CD4-positive, alpha-beta T cell (primary cell): ENCODE measurements at regions not wholly inside any gene's neighbourhood (a gene's known extent, or its start where the extent isn't known, plus 50 kb on each side); places are given as distances from the start of the nearest gene placed in this dataset.

Experiments used
- ATAC-seq: fragments of 200-7000 bp; cut with Tn5 transposase; one replicate; pipeline ENCODE4 v1.10.0; 2022; ENCODE audit warnings: mild to moderate bottlenecking; ENCODE audit not compliant: poor library complexity
- CTCF ChIA-PET: fragments of 350-600 bp; sonication (Branson Sonifier 250); formaldehyde crosslinking; loops from one replicate; lab custom pipeline; 2021; ENCODE audit warnings: antibody characterized with exemption, inconsistent platforms; lab: Charles Lee
- POLR2A ChIA-PET: fragments of 350-600 bp; sonication (Branson Sonifier 250); formaldehyde crosslinking; loops from one replicate; lab custom pipeline; 2021; ENCODE audit warnings: antibody characterized with exemption, inconsistent platforms; lab: Charles Lee
- DNase-seq, 14 experiments: peaks; one replicate each; pipeline ENCODE4 v3.0.0-alpha.2; 2013 to 2020; ENCODE audit warnings: mixed read lengths in 2 of 14
- H3K27ac ChIP-seq, 2 donors: one replicate each; pipeline versions ENCODE4 v1.5.1 to v1.7.0; 2013; ENCODE audit warnings: low read length in 2 of 2, low read depth in 1 of 2, mild to moderate bottlenecking in 1 of 2
- H3K27me3 ChIP-seq, 2 experiments: 1 replicate in 1 of 2; 2 replicates in 1 of 2; pipeline versions ENCODE4 v1.6.1 to v1.7.0; 2013; ENCODE audit warnings: low read length in 2 of 2, control low read depth in 1 of 2, mild to moderate bottlenecking in 1 of 2, moderate library complexity in 1 of 2; ENCODE audit not compliant: insufficient read depth in 2 of 2, control insufficient read depth in 1 of 2
- H3K36me3 ChIP-seq: one replicate; pipeline ENCODE4 v1.6.1; 2013; ENCODE audit warnings: low read length, control low read depth; ENCODE audit not compliant: insufficient read depth
- H3K4me1 ChIP-seq: one replicate; pipeline ENCODE4 v1.6.1; 2013; ENCODE audit warnings: low read length, control low read depth; ENCODE audit not compliant: insufficient read depth
- H3K4me3 ChIP-seq: one replicate; pipeline ENCODE4 v1.5.1; 2013; ENCODE audit warnings: mild to moderate bottlenecking, low read length, moderate library complexity
- H3K9me3 ChIP-seq, 2 experiments: 1 replicate in 1 of 2; 2 replicates in 1 of 2; pipeline versions ENCODE4 v1.6.1 to v1.7.0; 2013; ENCODE audit warnings: low read length in 2 of 2, mild to moderate bottlenecking in 2 of 2, control low read depth in 1 of 2, moderate library complexity in 1 of 2; ENCODE audit not compliant: control insufficient read depth in 1 of 2, insufficient read depth in 1 of 2
- H3K27ac Mint-ChIP-seq: one replicate; pipeline ENCODE4 v1.8.0; 2020; ENCODE audit warnings: mixed read lengths
- H3K27me3 Mint-ChIP-seq: one replicate; pipeline ENCODE4 v1.8.0; 2021; ENCODE audit warnings: mixed read lengths
- H3K36me3 Mint-ChIP-seq: one replicate; pipeline ENCODE4 v1.8.0; 2021; ENCODE audit warnings: low read depth, mixed read lengths
- H3K4me1 Mint-ChIP-seq: one replicate; pipeline ENCODE4 v1.8.0; 2021; ENCODE audit warnings: low read depth, mixed read lengths
- H3K4me3 Mint-ChIP-seq: one replicate; pipeline ENCODE4 v1.8.0; 2020; ENCODE audit warnings: mild to moderate bottlenecking, mixed read lengths
- H3K9me3 Mint-ChIP-seq: one replicate; pipeline ENCODE4 v1.8.0; 2020; ENCODE audit warnings: mixed read lengths
- CTCF ChIP-seq: fragments of 200-600 bp; IDR thresholded peaks from one replicate; pipeline ENCODE4 v1.8.0; 2022; ENCODE audit warnings: antibody characterized with exemption, mild to moderate bottlenecking
- intact Hi-C, 2 experiments: fragments of 100-400 bp; cut with DNase I in 1 of 2; cut with micrococcal nuclease in 1 of 2; formaldehyde crosslinking; loops; one replicate each; pipeline versions ENCODE4 v1.15.1 to v1.9.0; 2023 to 2025; cut with DNase I, micrococcal nuclease

GRCh38 chr7:28260969-28261368 is 80.4 kb upstream of the JAZF1 start:
- H3K4me3 ChIP-seq = no peak overlapping the region
- no peaks in the 10 kb centered on the region for H3K36me3 ChIP-seq
- Mint-ChIP-seq H3K4me3 (no peak overlapping the region), H3K4me1 (no peaks in the 10 kb centered on the region), H3K36me3 (no peaks in the 10 kb centered on the region), H3K27ac (no peak overlapping the region), H3K9me3 (peaks cover 2% of the 10 kb centered on the region), H3K27me3 (peaks cover 27% of the 10 kb centered on the region)
- ATAC-seq = no peak
- H3K27ac ChIP-seq = no peak overlapping the region
- no peak for TF ChIP-seq CTCF
- peaks cover 4% of the 10 kb centered on the region in 2 experiments for H3K27me3 ChIP-seq
- DNase-seq = no peak
- intact Hi-C loops = no loop called here
- CTCF ChIA-PET = interaction anchor here (0.8 kb wide), 1 partner anchor 37 kb away, joined by 5 read pairs; no protein-coding TSS in a partner anchor
- H3K9me3 ChIP-seq = no peaks in the 10 kb centered on the region
- no peaks in the 10 kb centered on the region for H3K4me1 ChIP-seq
- POLR2A ChIA-PET = no interaction called here

DNA sequence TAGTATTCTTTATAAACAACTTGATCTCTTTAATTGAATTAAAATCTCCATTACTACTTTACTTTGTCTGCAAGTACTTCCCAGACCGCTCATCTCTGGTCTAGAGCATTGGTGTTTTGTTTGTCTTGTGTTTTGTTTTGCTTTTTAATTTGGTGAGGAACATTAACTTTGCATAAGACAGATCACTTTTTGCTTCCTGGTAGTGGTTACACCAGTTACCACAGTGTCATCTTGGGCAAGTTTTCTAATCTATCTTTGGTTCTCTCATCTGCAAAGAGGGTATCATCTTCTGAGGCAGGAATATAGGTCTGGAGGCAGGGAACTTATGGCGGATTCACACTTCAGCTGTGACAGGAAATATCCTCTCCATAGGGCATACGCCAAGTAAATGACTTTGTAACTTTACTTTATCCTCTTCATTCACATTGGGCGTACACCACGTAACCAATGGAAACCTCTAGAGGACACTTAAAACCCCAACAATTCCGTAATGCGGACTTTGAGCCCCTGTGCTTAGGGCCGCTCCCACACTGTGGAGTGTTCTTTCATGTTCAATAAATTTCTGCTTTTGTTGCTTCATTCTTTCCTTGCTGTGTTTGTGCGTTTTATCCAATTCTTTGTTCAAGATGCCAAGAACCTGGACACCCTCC is 83.2 kb upstream of the JAZF1 start:
- H3K27me3 Mint-ChIP-seq = peaks cover 15% of the 10 kb centered on the region
- Histone ChIP-seq H3K27ac (no peak overlapping the region), H3K4me1 (no peaks in the 10 kb centered on the region), H3K9me3 (no peaks in the 10 kb centered on the region), H3K4me3 (no peak overlapping the region), H3K36me3 (no peaks in the 10 kb centered on the region), H3K27me3 (peaks cover 0 to 4% of the 10 kb centered on the region in 2 experiments)
- intact Hi-C loops = no loop called here
- no peak overlapping the region for H3K4me3 Mint-ChIP-seq
- H3K4me1 Mint-ChIP-seq = no peaks in the 10 kb centered on the region
- POLR2A ChIA-PET = no interaction called here
- CTCF ChIA-PET = no interaction called here
- ATAC-seq = no peak
- H3K36me3 Mint-ChIP-seq = no peaks in the 10 kb centered on the region
- no peak overlapping the region for H3K27ac Mint-ChIP-seq
- TF ChIP-seq CTCF = no peak
- no peaks in the 10 kb centered on the region for H3K9me3 Mint-ChIP-seq
- no peak for DNase-seq

DNA sequence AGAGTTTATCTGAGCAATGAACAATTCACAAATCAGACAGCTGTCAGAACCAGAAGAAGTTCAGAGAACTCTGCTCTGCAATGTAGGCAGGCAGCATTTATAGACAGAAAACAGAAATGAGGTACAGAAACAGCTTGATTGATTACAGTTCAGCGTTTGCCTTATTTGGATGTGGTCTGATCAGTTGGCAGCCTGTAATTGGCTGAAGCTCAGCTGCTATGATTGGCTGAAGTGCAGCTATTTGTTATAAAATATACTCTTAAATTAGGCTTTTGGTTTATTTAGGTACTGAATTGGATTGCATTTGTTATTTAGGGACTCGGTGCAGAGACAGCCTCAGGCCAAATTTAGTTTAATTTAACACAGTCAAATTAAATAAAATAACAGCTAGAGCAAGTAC is 85.8 kb upstream of the JAZF1 start:
- no peak overlapping the region for H3K4me3 ChIP-seq
- H3K9me3 ChIP-seq = no peaks in the 10 kb centered on the region
- no peaks in the 10 kb centered on the region for H3K4me1 ChIP-seq
- H3K27me3 ChIP-seq = peaks cover 0 to 4% of the 10 kb centered on the region in 2 experiments
- Mint-ChIP-seq H3K4me3 (no peak overlapping the region), H3K9me3 (no peaks in the 10 kb centered on the region), H3K36me3 (no peaks in the 10 kb centered on the region), H3K27me3 (peaks cover 29% of the 10 kb centered on the region), H3K27ac (no peak overlapping the region), H3K4me1 (no peaks in the 10 kb centered on the region)
- no peak for DNase-seq
- POLR2A ChIA-PET = no interaction called here
- no peak for TF ChIP-seq CTCF
- H3K27ac ChIP-seq = no peak overlapping the region
- ATAC-seq = no peak
- no peaks in the 10 kb centered on the region for H3K36me3 ChIP-seq
- CTCF ChIA-PET = no interaction called here
- intact Hi-C loops = no loop called here
